Neural cell (in vitro differentiated cells): ENCODE measurements at regions not wholly inside any gene's neighbourhood (a gene's known extent, or its start where the extent isn't known, plus 50 kb on each side); places are given as distances from the start of the nearest gene placed in this dataset.

Source experiments
- H2AFZ ChIP-seq: fragments of 200-600, 300-800 bp; sonication (generic), shearing (Covaris generic); 2 replicates; pipeline ENCODE4 v1.6.0; 2014; ENCODE audit warnings: low read depth, mild to moderate bottlenecking, antibody characterized with exemption, low read length, moderate library complexity
- H3F3A ChIP-seq: fragments of 200-600 bp; shearing (Covaris generic); 2 replicates; pipeline ENCODE4 v1.6.1; 2016; ENCODE audit warnings: mild to moderate bottlenecking, moderate library complexity, mixed read lengths, antibody characterized with exemption, low read length; ENCODE audit not compliant: insufficient read depth, poor library complexity, severe bottlenecking
- H3K27ac ChIP-seq: fragments of 200-600, 300-800 bp; sonication (generic), shearing (Covaris generic); 2 replicates; pipeline ENCODE4 v1.5.1; 2014; ENCODE audit warnings: mild to moderate bottlenecking, low read length, moderate library complexity
- H3K27me3 ChIP-seq: fragments of 300-800, 200-600 bp; sonication (generic), shearing (Covaris generic); 2 replicates; pipeline ENCODE4 v1.6.0; 2014; ENCODE audit warnings: mild to moderate bottlenecking, low read depth, low read length, moderate library complexity; ENCODE audit not compliant: insufficient read depth
- H3K36me3 ChIP-seq: fragments of 300-800, 200-600 bp; sonication (generic), shearing (Covaris generic); 2 replicates; pipeline ENCODE4 v1.5.1; 2014; ENCODE audit warnings: mild to moderate bottlenecking, antibody characterized with exemption, low read length, moderate library complexity; ENCODE audit not compliant: insufficient read depth
- H3K4me2 ChIP-seq: fragments of 300-800, 200-600 bp; sonication (generic), shearing (Covaris generic); 2 replicates; pipeline ENCODE4 v1.6.0; 2014; ENCODE audit warnings: mild to moderate bottlenecking, low read length
- H3K4me3 ChIP-seq: fragments of 300-800, 200-600 bp; sonication (generic), shearing (Covaris generic); 2 replicates; pipeline ENCODE4 v1.5.1; 2014; ENCODE audit warnings: mild to moderate bottlenecking, low read length, moderate library complexity
- H3K79me2 ChIP-seq: fragments of 200-600 bp; shearing (Covaris generic); replicated peaks from 2 replicates; pipeline ENCODE4 v1.6.0; 2014; ENCODE audit warnings: mild to moderate bottlenecking, low read length, moderate library complexity; ENCODE audit not compliant: insufficient read depth
- H3K9ac ChIP-seq: fragments of 300-800, 200-600 bp; sonication (generic), shearing (Covaris generic); 2 replicates; pipeline ENCODE4 v1.6.1; 2016; ENCODE audit warnings: mild to moderate bottlenecking, low read length, mixed read lengths
- H3K9me2 ChIP-seq: fragments of 200-600 bp; shearing (Covaris generic); 2 replicates; pipeline ENCODE4 v1.6.1; 2016; ENCODE audit warnings: mild to moderate bottlenecking, low read length, mixed read lengths; ENCODE audit not compliant: insufficient read depth
- H3K9me3 ChIP-seq: fragments of 200-600, 300-800 bp; sonication (generic), shearing (Covaris generic); 2 replicates; pipeline ENCODE4 v1.6.1; 2016; ENCODE audit warnings: mild to moderate bottlenecking, mixed run types, low read length, moderate library complexity, mixed read lengths
- H4K20me1 ChIP-seq: fragments of 200-600 bp; shearing (Covaris generic); 2 replicates; pipeline ENCODE4 v1.6.1; 2016; ENCODE audit warnings: mild to moderate bottlenecking, mixed run types; ENCODE audit not compliant: insufficient read depth
- EP300 ChIP-seq: fragments of 450-650 bp; conservative IDR thresholded peaks from 2 replicates; pipeline ENCODE4 v1.6.1; 2014; ENCODE audit warnings: antibody characterized with exemption, mild to moderate bottlenecking, moderate library complexity; ENCODE audit not compliant: poor library complexity, severe bottlenecking
- EZH2 ChIP-seq: fragments of 200-600, 300-800 bp; shearing (Covaris generic), sonication (generic); IDR thresholded peaks from 2 replicates; pipeline ENCODE4 v1.6.1; 2014; ENCODE audit warnings: antibody characterized with exemption, low read length, borderline replicate concordance, mild to moderate bottlenecking; ENCODE audit not compliant: insufficient read depth, poor library complexity, severe bottlenecking
- MXI1 ChIP-seq: fragments of 450-650 bp; conservative IDR thresholded peaks from 2 replicates; pipeline ENCODE4 v1.6.1; 2014; ENCODE audit warnings: antibody characterized with exemption, mild to moderate bottlenecking; ENCODE audit not compliant: poor library complexity, severe bottlenecking
- POLR2AphosphoS5 ChIP-seq: IDR thresholded peaks from 2 replicates; pipeline ENCODE4 v1.6.1; 2012
- RAD21 ChIP-seq: fragments of 450-650 bp; conservative IDR thresholded peaks from 2 replicates; pipeline ENCODE4 v1.6.1; 2014; ENCODE audit warnings: antibody characterized with exemption, mild to moderate bottlenecking, moderate library complexity
- SMC3 ChIP-seq: fragments of 450-650 bp; conservative IDR thresholded peaks from 2 replicates; pipeline ENCODE4 v1.6.1; 2014; ENCODE audit warnings: antibody characterized with exemption, mild to moderate bottlenecking, moderate library complexity; ENCODE audit not compliant: poor library complexity
- TAF1 ChIP-seq: IDR thresholded peaks from 2 replicates; pipeline ENCODE4 v1.6.1; 2012; ENCODE audit warnings: low read depth
- TF ChIP-seq, protein P1 (sequence below): fragments of 450-650 bp; IDR thresholded peaks from 2 replicates; pipeline ENCODE4 v1.5.1; 2014; ENCODE audit warnings: antibody characterized with exemption, mild to moderate bottlenecking, moderate library complexity; ENCODE audit not compliant: poor library complexity, severe bottlenecking
- TF ChIP-seq, protein P2 (sequence below): IDR thresholded peaks from 2 replicates; pipeline ENCODE4 v1.6.1; 2012; ENCODE audit warnings: borderline replicate concordance

DNA sequence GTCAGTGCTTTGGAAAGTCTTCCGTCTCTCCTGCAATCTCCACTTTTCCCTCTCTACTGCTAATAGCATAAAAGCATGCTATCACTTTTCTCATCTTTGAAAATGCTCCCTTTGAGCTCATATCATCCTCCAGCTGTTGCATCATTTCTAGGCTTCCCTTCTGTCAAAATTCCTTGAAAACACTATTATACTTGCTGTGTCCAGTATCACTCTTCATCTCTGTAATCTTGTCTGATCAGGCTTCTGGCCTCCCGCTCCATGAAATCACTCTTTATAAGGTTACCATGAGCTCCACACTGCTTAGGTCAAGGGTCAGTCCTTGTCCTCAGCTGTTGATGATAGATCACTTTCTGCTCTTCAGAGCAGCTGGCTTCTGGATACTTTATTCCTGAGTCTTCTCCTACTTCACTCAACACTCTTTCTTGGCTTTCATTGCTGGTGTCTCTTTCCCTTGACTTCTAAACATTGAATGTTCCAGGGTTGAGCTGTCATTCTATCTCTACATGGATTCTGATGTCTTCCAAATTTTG, 50.9 kb upstream of the SPTSSB start:
- Histone ChIP-seq H3K27ac (no peak overlapping the region), H3K4me3 (no peak overlapping the region), H3K27me3 (no peaks in the 10 kb centered on the region), H3K9ac (no peak overlapping the region), H3F3A (no peaks in the 10 kb centered on the region), H3K36me3 (no peaks in the 10 kb centered on the region), H3K9me2 (no peaks in the 10 kb centered on the region), H3K79me2 (no peaks in the 10 kb centered on the region), H4K20me1 (no peaks in the 10 kb centered on the region), H3K9me3 (no peaks in the 10 kb centered on the region), H2AFZ (no peak overlapping the region), H3K4me2 (no peak overlapping the region)
- TF ChIP-seq MXI1 (no peak), EZH2 (no peak), RAD21 (no peak), EP300 (no peak), TAF1 (no peak), POLR2AphosphoS5 (no peak), SMC3 (no peak)
- TF ChIP-seq, protein P1, sequence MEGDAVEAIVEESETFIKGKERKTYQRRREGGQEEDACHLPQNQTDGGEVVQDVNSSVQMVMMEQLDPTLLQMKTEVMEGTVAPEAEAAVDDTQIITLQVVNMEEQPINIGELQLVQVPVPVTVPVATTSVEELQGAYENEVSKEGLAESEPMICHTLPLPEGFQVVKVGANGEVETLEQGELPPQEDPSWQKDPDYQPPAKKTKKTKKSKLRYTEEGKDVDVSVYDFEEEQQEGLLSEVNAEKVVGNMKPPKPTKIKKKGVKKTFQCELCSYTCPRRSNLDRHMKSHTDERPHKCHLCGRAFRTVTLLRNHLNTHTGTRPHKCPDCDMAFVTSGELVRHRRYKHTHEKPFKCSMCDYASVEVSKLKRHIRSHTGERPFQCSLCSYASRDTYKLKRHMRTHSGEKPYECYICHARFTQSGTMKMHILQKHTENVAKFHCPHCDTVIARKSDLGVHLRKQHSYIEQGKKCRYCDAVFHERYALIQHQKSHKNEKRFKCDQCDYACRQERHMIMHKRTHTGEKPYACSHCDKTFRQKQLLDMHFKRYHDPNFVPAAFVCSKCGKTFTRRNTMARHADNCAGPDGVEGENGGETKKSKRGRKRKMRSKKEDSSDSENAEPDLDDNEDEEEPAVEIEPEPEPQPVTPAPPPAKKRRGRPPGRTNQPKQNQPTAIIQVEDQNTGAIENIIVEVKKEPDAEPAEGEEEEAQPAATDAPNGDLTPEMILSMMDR = no peak
- TF ChIP-seq, protein P2, sequence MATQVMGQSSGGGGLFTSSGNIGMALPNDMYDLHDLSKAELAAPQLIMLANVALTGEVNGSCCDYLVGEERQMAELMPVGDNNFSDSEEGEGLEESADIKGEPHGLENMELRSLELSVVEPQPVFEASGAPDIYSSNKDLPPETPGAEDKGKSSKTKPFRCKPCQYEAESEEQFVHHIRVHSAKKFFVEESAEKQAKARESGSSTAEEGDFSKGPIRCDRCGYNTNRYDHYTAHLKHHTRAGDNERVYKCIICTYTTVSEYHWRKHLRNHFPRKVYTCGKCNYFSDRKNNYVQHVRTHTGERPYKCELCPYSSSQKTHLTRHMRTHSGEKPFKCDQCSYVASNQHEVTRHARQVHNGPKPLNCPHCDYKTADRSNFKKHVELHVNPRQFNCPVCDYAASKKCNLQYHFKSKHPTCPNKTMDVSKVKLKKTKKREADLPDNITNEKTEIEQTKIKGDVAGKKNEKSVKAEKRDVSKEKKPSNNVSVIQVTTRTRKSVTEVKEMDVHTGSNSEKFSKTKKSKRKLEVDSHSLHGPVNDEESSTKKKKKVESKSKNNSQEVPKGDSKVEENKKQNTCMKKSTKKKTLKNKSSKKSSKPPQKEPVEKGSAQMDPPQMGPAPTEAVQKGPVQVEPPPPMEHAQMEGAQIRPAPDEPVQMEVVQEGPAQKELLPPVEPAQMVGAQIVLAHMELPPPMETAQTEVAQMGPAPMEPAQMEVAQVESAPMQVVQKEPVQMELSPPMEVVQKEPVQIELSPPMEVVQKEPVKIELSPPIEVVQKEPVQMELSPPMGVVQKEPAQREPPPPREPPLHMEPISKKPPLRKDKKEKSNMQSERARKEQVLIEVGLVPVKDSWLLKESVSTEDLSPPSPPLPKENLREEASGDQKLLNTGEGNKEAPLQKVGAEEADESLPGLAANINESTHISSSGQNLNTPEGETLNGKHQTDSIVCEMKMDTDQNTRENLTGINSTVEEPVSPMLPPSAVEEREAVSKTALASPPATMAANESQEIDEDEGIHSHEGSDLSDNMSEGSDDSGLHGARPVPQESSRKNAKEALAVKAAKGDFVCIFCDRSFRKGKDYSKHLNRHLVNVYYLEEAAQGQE = no peak
